ENCODE measurements at regions not wholly inside any gene's neighbourhood (a gene's known extent, or its start where the extent isn't known, plus 50 kb on each side); places are given as distances from the start of the nearest gene placed in this dataset.

- TF ChIP-seq FOXM1 (IDR thresholded peaks at IDR 0.05; ENCODE audit: borderline replicate concordance) (no peak), BHLHE40 (IDR thresholded peaks at IDR 0.05; ENCODE audit: borderline replicate concordance) (no peak), HDGF (IDR thresholded peaks at IDR 0.05; ENCODE audit: borderline replicate concordance) (no peak), LEF1 (IDR thresholded peaks at IDR 0.05; ENCODE audit: borderline replicate concordance) (no peak), ZNF384 (IDR thresholded peaks at IDR 0.05) (no peak), PKNOX1 (IDR thresholded peaks at IDR 0.05) (no peak), SUZ12 (IDR thresholded peaks at IDR 0.05) (no peak)
These were observed 186.9 kb upstream of the PLEKHA5 start for GRCh38 chr12:18942669-18943068.

All from HEK293T (cell line).